ENCODE measurements at regions not wholly inside any gene's neighbourhood (a gene's known extent, or its start where the extent isn't known, plus 50 kb on each side); places are given as distances from the start of the nearest gene placed in this dataset.
"Not testable (repeated sequence)": the region's sequence is repeated elsewhere in the genome, so short reads cannot be mapped to it uniquely, and the experiment has no call there.

GRCh38 chr9:42358626-42359247 is 175.3 kb downstream of the SPATA31A6 start:
- H3K4me3 ChIP-seq (ENCODE audit: control insufficient read depth, low read depth, low read length); DNase-seq (ENCODE audit: low read depth): not testable (repeated sequence)

- not testable (repeated sequence) for H3K4me3 ChIP-seq (ENCODE audit: control insufficient read depth, low read depth, low read length); DNase-seq (ENCODE audit: low read depth)
Observed at GRCh38 chr9:42364410-42365243, 181.2 kb downstream of the SPATA31A6 start.

- DNase-seq (ENCODE audit: low read depth); H3K4me3 ChIP-seq (ENCODE audit: control insufficient read depth, low read depth, low read length): not testable (repeated sequence)
Observed at GRCh38 chr9:42365244-42365945, 181.9 kb downstream of the SPATA31A6 start.

- not testable (repeated sequence) for DNase-seq (ENCODE audit: low read depth); H3K4me3 ChIP-seq (ENCODE audit: control insufficient read depth, low read depth, low read length)
Observed at GRCh38 chr9:42368279-42368881, 184.9 kb downstream of the SPATA31A6 start.

- DNase-seq (ENCODE audit: low read depth); H3K4me3 ChIP-seq (ENCODE audit: control insufficient read depth, low read depth, low read length): not testable (repeated sequence)
Observed at GRCh38 chr9:42370172-42370571, 186.7 kb downstream of the SPATA31A6 start.

- H3K4me3 ChIP-seq (ENCODE audit: control insufficient read depth, low read depth, low read length) = not testable (repeated sequence)
Observed at GRCh38 chr9:42371417-42371816, 188.0 kb downstream of the SPATA31A6 start.

GRCh38 chr9:42377530-42378417 is 194.3 kb downstream of the SPATA31A6 start:
- DNase-seq (ENCODE audit: low read depth); H3K4me3 ChIP-seq (ENCODE audit: control insufficient read depth, low read depth, low read length): not testable (repeated sequence)

More at GRCh38 chr9:42371417-42371816, 188.0 kb downstream of the SPATA31A6 start:
- DNase-seq (ENCODE audit: low read depth) = not testable (repeated sequence)

- DNase-seq (ENCODE audit: low read depth) = no peak
- no peak for TF ChIP-seq CTCF (IDR thresholded peaks at IDR 0.05; ENCODE audit: control insufficient read depth, insufficient read depth, low read depth, low read length, missing control alignments)
- no peak overlapping the region for H3K4me3 ChIP-seq (ENCODE audit: control insufficient read depth, low read depth, low read length)
Observed at GRCh38 chr9:42378418-42378815, 195.0 kb downstream of the SPATA31A6 start.

GRCh38 chr9:42379602-42380001 is 196.1 kb downstream of the SPATA31A6 start:
- DNase-seq (ENCODE audit: low read depth); H3K4me3 ChIP-seq (ENCODE audit: control insufficient read depth, low read depth, low read length): not testable (repeated sequence)

- not testable (repeated sequence) for DNase-seq (ENCODE audit: low read depth); H3K4me3 ChIP-seq (ENCODE audit: control insufficient read depth, low read depth, low read length)
Observed at GRCh38 chr9:42384585-42384984, 201.1 kb downstream of the SPATA31A6 start.

- DNase-seq (ENCODE audit: low read depth); H3K4me3 ChIP-seq (ENCODE audit: control insufficient read depth, low read depth, low read length): not testable (repeated sequence)
Observed at GRCh38 chr9:42385574-42386120, 202.2 kb downstream of the SPATA31A6 start.
